NCI-H460 (cell line): ENCODE measurements at regions not wholly inside any gene's neighbourhood (a gene's known extent, or its start where the extent isn't known, plus 50 kb on each side); places are given as distances from the start of the nearest gene placed in this dataset.
"Not testable (repeated sequence)": the region's sequence is repeated elsewhere in the genome, so short reads cannot be mapped to it uniquely, and the experiment has no call there.

ENCODE experiments used
- DNase-seq: peaks from one replicate; pipeline ENCODE4 v3.0.0-alpha.2; 2016; ENCODE audit warnings: low read depth; ENCODE audit errors: extremely low read depth

- peak; percentile 4 for DNase-seq
Observed at GRCh38 chr4:49510238-49510637, 524.2 kb downstream of the CWH43 start.

- not testable (repeated sequence) for DNase-seq
Observed at GRCh38 chr4:49511353-49511752, 525.3 kb downstream of the CWH43 start.

GRCh38 chr4:49511881-49512491, 525.9 kb downstream of the CWH43 start:
- DNase-seq = peak; percentile 4

GRCh38 chr4:49512641-49513545, 526.8 kb downstream of the CWH43 start:
- DNase-seq = peak; percentile 16

- not testable (repeated sequence) for DNase-seq
Observed at GRCh38 chr4:49513546-49514115, 527.6 kb downstream of the CWH43 start.

GRCh38 chr4:49514171-49514699, 528.2 kb downstream of the CWH43 start:
- not testable (repeated sequence) for DNase-seq

GRCh38 chr4:49514841-49515240, 528.8 kb downstream of the CWH43 start:
- DNase-seq = not testable (repeated sequence)

- not testable (repeated sequence) for DNase-seq
Observed at GRCh38 chr4:49515241-49515640, 529.2 kb downstream of the CWH43 start.

GRCh38 chr4:49516096-49516495, 530.0 kb downstream of the CWH43 start:
- not testable (repeated sequence) for DNase-seq

- no peak for DNase-seq
Observed at GRCh38 chr4:49516796-49517195, 530.7 kb downstream of the CWH43 start.

- not testable (repeated sequence) for DNase-seq
Observed at GRCh38 chr4:49517485-49518205, 531.6 kb downstream of the CWH43 start.

GRCh38 chr4:49519150-49520035, 533.3 kb downstream of the CWH43 start:
- not testable (repeated sequence) for DNase-seq

GRCh38 chr4:49523816-49524765, 538.0 kb downstream of the CWH43 start:
- not testable (repeated sequence) for DNase-seq

GRCh38 chr4:49558916-49559676, 573.0 kb downstream of the CWH43 start:
- not testable (repeated sequence) for DNase-seq

GRCh38 chr4:49560131-49560816, 574.2 kb downstream of the CWH43 start:
- DNase-seq = not testable (repeated sequence)

- not testable (repeated sequence) for DNase-seq
Observed at GRCh38 chr4:49560883-49561282, 574.8 kb downstream of the CWH43 start.

GRCh38 chr4:49570248-49570647, 584.2 kb downstream of the CWH43 start:
- not testable (repeated sequence) for DNase-seq
